ENCODE measurements at regions not wholly inside any gene's neighbourhood (a gene's known extent, or its start where the extent isn't known, plus 50 kb on each side); places are given as distances from the start of the nearest gene placed in this dataset.

DNA sequence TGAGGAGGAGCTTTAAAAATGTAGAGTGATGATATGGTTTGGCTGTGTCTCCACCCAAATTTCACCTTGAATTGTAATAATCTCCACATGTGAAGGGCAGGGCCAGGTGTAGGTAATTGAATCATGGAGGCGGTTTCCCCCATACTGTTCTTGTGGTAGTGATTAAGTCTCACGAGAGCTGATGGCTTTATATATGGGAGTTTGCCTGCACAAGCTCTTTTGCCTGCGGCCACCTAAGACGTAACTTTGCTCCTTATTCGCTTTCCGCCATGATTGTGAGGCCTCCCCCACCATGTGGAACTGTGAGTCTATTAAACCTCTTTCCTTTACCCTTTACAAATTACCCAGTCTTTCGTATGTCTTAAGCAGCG lies 332.0 kb downstream of the RAPGEF2 start:
- in situ Hi-C loops (cut with MboI; ENCODE audit: low pct_unique_long_range_greater_than_20kb, low sequenced_read_pairs) = loop anchor here (25.0 kb wide), 1 partner anchor 573 kb away; no protein-coding TSS in a partner anchor
- DNase-seq = no peak

DNA sequence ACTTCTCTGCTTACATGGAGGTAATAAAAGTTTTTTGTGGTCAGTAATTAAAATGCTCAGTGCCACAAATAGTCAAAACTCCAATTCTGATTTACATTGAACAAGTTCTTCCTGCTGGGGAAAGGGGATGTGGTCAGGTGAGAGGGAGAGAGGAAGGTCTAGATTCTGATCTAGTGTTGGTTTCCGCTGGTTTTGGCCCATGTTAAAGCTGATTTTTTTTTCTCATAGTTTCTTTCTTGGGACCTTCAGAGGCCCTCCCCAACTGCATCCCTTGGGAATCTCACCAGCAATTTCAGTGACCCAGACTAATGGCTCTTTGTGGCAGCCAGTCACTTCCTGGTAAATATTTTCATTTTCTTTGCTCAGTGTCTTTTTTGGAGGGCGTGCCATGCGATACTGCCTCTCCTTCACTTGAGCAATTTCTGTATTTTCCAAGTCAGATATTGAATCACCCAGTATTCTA lies 332.7 kb downstream of the RAPGEF2 start:
- in situ Hi-C loops (cut with MboI; ENCODE audit: low pct_unique_long_range_greater_than_20kb, low sequenced_read_pairs) = loop anchor here (25.0 kb wide), 1 partner anchor 573 kb away; no protein-coding TSS in a partner anchor
- peak; percentile 70 for DNase-seq

DNA sequence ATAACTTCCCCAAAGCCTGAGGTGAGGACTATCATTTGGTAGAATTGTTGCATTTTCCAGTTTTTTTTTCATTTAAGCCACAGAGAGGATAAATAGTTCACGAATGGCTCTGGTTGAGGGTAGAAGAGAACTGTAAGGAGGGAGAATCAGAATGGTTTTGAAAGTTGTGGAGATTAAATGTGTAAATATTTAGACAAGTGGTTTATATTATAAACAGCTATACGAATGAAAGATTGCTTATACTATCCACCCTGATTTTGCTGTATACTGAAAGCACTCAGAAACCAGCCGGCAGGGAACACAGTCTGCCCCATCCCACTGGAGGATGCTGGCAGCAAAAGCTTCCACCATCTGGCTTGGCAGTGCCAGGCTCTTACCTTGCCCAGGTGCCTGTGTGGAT lies 341.1 kb downstream of the RAPGEF2 start:
- DNase-seq = no peak
- in situ Hi-C loops (cut with MboI; ENCODE audit: low pct_unique_long_range_greater_than_20kb, low sequenced_read_pairs) = loop anchor here (25.0 kb wide), 1 partner anchor 582 kb away; no protein-coding TSS in a partner anchor

DNA sequence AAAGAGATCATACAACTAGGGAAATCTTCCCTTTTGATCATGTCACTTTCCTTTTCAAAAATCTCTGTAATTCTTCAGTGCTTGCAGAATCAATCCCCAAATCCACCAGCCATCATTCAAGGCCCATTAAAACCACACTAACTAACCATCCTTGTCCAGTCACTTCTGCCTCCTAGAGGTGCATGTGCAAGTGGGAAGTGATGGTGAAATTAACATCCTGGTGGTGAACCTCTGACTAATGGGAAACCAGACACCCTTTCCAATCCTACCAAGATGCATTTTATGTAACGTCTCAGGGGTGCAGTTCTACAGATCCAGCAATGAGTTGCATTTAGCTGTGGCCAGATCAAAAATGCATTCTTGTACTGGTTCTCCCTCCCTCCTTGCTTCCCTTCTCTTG lies 341.8 kb downstream of the RAPGEF2 start:
- DNase-seq = no peak
- in situ Hi-C loops (cut with MboI; ENCODE audit: low pct_unique_long_range_greater_than_20kb, low sequenced_read_pairs) = loop anchor here (25.0 kb wide), 1 partner anchor 582 kb away; no protein-coding TSS in a partner anchor

DNA sequence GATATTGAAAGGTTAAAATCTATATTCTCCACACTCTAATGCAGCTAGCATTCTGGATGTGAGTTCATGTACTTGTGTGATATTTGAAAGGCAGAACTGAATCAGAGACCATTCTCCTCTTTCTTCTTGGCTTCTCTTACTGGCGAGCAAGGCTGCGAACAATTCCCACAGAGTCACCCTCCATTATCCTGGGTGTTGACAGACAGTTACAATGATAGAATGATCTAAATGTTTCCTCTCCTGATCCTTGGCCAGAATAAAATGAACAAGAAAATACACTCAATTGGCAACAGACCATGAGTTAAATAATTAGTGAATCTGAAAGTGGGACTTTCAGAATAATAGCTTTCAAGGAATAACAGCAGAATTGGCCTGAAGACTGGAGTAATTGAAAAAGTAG lies 342.8 kb downstream of the RAPGEF2 start:
- in situ Hi-C loops (cut with MboI; ENCODE audit: low pct_unique_long_range_greater_than_20kb, low sequenced_read_pairs) = loop anchor here (25.0 kb wide), 1 partner anchor 583 kb away; no protein-coding TSS in a partner anchor
- DNase-seq = no peak

DNA sequence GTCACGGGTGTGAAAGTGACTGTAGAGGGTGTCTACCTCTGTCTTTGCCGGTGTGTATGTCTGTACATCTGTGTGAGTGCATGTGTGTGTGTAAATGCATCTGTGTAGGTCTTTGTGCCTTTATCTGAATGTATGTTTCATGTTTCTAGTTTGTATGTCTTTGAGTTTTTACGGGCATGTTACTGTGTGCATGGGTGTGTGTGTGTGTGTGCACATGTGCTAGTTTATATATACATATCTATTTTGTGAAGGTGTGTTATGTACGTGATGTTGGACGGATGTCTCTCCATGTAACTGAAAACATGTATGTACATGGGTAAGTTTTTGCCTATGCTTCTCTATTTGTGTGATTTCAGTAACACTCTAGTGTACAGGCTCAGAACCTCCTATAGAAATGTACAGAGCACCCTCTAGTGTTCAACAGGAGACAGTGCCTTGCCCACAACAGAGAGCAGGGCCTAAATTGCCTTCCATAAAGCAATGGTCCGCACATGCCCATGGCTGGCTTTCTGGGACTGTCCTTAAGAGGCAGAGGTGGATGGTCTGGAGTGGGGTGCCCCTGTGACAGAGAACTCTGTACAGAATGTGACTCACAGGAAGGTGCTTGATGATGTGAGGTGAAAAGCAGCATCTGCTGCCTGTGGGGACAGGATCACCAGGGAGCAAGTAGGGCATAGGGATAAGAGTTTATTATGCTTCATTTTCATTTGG lies 343.5 kb downstream of the RAPGEF2 start:
- in situ Hi-C loops (cut with MboI; ENCODE audit: low pct_unique_long_range_greater_than_20kb, low sequenced_read_pairs) = loop anchor here (25.0 kb wide), 1 partner anchor 584 kb away; no protein-coding TSS in a partner anchor
- peak; percentile 66 for DNase-seq

DNA sequence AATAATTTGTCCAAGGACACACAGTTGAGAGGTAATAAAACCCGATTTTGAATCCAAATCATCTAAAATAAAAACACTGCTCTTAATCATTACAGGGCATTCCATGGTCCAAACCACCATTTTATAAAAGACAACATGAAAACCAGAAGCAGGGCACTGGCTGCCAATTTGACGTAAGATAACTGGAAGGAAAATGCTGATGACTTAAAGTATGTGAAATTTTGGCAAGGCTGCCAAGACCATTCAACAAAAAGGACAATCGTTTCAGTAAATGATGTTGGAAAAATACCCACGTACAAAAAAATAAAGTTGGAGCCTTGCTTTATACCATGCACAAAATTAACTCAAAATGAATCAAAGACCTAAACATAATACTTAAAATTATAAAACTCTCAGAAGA lies 344.4 kb downstream of the RAPGEF2 start:
- in situ Hi-C loops (cut with MboI; ENCODE audit: low pct_unique_long_range_greater_than_20kb, low sequenced_read_pairs) = loop anchor here (25.0 kb wide), 1 partner anchor 585 kb away; no protein-coding TSS in a partner anchor
- no peak for DNase-seq

DNA sequence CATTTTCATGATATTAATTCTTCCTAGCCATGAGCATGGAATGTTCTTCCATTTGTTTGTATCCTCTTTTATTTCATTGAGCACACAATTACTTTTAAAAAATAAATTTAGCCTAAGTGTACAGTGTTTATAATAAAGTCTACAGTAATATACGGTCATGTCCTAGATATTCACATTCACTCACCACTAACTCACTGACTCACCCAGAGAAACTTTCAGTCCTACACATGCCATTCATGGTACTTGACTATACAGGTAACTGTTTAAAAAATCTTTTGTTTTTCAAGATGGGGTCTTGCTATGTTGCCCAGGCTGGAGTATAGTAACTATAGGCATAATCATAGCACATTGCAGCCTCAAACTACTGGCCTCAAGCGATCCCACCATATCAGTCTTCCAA lies 348.1 kb downstream of the RAPGEF2 start:
- in situ Hi-C loops (cut with MboI; ENCODE audit: low pct_unique_long_range_greater_than_20kb, low sequenced_read_pairs) = no loop called here
- DNase-seq = no peak

DNA sequence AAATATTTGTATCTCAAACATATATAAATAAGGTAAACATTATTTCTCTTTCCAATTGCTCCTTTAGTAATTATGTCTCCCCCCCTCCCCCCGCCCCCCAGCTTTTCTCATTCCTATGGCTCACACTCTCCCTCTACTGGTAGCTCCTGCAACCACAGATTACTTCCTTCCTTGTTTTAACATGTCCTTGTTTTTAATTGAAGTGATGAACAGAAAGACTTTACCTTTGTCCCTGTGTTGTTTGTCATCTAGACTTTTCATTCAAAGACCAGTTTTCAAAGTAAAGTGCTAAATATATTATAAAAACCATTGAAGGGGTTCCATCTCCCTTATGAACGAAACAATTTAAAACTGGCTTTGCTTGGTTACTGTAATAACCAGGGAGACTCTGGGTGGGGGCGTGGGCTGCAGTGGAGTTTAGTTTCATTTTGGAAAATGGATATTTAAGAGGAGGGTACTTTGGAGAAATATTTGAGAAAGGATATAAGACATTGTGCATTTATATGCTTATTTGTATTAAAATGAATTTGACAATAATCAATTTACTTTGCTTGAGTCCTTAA lies 352.9 kb downstream of the RAPGEF2 start:
- DNase-seq = peak; percentile 63
- in situ Hi-C loops (cut with MboI; ENCODE audit: low pct_unique_long_range_greater_than_20kb, low sequenced_read_pairs) = no loop called here

DNA sequence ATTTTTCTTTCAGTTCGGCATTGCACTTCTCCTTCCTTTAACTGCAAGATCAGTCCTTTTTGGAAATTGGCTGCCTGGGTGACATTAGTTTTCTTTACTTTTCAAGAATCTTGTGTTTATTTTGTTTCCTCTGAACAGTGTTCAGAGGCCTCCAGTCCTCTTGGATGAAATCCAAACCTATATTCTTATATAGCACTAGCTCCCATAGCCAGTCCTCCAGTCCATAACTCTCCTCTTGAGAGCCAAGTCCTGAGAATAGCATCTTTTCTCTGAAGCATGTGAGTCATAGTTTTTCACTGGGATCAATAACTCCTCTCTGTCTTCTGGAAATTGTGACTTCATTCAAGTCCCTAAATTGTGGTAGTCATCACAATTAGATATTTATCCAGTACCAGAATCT lies 357.5 kb downstream of the RAPGEF2 start:
- DNase-seq = no peak
- in situ Hi-C loops (cut with MboI; ENCODE audit: low pct_unique_long_range_greater_than_20kb, low sequenced_read_pairs) = no loop called here

DNA sequence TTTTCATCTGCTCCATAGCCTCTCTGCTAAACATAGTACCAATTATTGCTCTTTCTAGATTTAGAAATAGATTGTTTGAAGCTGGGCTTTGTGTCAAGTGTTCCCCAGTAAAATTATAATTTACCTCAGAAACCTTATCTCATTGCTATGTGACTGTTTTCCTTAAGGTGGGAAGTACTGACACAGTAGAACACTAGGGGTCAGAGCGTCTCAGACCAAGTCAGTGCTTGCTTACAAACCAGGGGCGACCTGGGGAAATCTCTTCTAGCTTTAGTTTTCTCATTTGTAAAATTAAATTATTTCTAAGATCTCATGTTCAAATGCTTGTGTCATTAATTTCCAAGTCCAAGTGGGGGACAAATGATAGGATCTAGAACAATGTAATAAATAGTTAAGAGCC lies 360.4 kb downstream of the RAPGEF2 start:
- DNase-seq = no peak
- in situ Hi-C loops (cut with MboI; ENCODE audit: low pct_unique_long_range_greater_than_20kb, low sequenced_read_pairs) = no loop called here

DNA sequence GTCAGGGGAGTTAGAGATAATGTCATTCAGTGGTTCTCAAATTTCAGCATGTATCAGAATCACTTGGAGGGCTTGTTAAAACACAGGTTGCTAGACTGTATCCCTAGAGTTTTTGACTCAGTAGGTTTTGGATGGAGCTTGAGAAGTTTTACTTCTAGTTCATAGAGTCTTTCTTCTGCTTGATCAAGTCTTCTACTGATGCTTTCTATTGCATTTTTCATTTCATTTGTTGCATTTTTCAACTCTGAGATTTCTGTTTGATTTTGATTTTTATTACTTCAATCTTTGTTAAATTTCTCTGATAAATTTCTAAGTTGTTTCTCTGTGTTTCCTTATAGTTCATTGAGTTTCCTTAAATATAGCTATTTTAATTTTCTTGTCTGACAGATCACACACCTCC lies 361.4 kb downstream of the RAPGEF2 start:
- no peak for DNase-seq
- in situ Hi-C loops (cut with MboI; ENCODE audit: low pct_unique_long_range_greater_than_20kb, low sequenced_read_pairs) = no loop called here

DNA sequence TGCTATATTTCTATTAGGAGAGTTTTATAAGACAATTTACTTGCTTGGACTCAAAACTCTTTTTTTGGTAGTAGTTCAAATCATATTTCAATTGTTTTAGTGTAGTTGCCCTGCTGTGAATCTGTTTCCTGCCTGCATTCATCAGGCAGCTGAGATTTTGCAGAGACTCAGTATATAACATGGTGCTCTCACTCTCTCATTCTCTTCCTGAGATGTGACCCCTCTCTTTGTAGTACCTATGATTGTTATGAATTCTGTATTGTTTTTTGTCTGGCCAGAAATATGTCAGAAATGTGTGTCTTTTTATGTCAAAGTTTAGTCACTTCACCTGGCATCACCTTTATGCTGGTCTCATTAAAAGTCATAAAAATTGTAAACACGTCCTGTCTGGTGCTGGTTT lies 374.0 kb downstream of the RAPGEF2 start:
- in situ Hi-C loops (cut with MboI; ENCODE audit: low pct_unique_long_range_greater_than_20kb, low sequenced_read_pairs) = no loop called here
- no peak for DNase-seq

DNA sequence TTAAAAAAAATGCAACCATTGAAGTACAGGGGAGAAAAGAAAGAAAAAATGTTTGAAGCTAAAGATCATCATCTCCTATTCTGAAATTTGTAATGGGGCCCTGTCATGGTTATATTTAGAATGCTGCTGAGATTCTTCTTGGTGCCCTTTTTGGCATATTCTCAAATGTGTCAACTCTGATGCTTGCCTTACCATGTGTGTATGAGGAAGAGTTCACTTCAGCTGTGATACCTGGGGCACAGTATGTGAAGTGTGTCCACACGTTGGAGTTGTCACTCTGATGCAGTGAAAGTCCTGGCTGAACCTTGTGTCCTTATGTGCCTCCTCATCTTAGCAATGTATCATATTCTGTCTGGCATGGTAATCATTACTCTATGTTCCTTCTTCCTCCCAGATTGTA lies 377.9 kb downstream of the RAPGEF2 start:
- DNase-seq = no peak
- in situ Hi-C loops (cut with MboI; ENCODE audit: low pct_unique_long_range_greater_than_20kb, low sequenced_read_pairs) = no loop called here

DNA sequence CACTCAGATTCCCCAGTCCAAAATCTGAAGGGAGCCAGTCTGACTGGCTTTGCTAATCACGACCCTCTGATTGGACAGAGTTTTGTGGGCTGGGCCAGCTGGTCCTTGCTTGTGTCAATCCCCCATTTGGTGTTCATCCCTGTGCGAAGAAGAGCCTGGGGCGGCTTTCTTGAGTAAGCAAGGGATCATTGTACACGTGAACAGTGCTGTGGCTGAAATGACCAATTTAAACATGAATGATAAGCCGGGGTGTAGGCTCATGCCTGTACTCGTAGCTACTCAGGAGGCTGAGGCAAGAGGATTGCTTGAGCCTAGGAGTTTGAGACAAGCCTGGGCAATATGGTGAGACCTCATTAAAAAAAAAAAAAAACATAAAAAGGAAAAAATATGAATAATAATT lies 379.1 kb downstream of the RAPGEF2 start:
- in situ Hi-C loops (cut with MboI; ENCODE audit: low pct_unique_long_range_greater_than_20kb, low sequenced_read_pairs) = no loop called here
- DNase-seq = no peak

DNA sequence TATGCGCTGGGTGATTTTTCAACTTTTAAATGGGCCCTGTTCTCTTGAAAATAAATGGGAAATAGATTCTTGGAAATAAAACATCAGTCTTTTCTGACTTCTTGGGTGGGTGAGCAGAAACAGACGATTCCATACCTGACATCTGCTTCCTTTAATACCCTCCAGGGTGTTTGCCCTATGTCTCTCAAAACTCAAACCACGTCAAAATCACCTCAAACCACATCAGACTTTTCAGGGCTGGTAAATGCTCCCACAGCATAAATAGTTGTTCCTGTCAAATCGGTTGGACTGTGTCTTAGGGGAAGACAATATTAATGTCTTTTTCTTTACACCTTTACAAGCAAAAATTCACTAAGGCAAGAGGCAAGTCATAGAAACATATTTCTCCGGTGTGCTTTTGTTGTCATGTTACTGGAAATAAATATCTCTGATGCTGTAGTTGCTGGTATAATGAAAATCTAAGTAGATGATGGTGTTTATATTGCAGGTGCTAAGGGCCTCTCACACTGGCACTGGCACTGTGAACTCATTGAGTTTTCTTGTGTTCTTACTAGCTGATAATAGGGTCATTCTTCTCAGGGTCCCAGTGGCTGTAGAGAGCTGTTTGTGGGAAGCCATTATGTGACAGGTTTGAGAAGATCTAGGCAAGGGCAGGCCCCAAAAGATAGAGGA lies 380.4 kb downstream of the RAPGEF2 start:
- in situ Hi-C loops (cut with MboI; ENCODE audit: low pct_unique_long_range_greater_than_20kb, low sequenced_read_pairs) = no loop called here
- no peak for DNase-seq

DNA sequence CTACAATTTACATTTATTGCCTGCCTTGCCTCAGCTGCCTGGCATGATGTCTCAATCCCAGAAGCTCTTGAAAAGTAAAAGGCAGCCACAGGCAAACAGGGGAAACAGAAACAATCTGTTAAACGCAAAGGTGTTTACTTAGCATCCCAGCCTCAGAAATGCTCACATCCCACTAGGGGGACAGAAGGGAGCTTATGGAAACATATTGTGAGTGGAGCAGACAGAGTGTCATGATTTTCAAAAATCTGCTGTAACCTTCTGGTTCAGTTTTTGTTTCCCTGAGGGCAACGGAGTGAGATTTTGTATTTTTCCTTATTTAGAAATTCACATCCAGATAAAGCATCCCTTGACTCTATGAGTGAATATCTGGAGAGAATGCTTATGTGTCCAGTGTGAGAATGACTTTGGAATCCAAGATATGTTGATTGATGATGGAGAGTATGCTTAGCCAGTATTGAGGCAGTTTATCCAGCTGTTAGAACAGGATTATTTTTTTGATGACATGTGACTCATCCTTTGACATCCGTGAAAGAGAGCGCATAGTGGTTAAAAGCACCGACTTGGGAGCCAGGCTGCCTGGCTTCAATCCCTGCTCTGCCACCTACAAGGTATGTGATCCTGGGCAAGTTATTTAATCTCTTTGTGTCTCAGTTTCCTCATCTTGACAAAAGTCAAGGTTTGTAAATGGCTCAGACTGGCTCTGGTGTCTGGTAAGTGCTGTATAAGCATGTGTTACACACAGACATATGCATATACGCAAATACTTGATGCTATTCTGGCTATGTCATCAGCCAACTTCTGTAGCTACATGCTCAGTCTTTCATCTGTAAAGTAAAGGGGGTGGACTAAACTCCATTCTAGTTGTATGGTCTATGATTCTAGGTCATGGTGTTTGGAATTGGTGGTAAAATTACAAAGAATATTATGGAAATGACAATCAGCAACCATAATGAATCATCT lies 381.2 kb downstream of the RAPGEF2 start:
- in situ Hi-C loops (cut with MboI; ENCODE audit: low pct_unique_long_range_greater_than_20kb, low sequenced_read_pairs) = no loop called here
- DNase-seq = no peak

DNA sequence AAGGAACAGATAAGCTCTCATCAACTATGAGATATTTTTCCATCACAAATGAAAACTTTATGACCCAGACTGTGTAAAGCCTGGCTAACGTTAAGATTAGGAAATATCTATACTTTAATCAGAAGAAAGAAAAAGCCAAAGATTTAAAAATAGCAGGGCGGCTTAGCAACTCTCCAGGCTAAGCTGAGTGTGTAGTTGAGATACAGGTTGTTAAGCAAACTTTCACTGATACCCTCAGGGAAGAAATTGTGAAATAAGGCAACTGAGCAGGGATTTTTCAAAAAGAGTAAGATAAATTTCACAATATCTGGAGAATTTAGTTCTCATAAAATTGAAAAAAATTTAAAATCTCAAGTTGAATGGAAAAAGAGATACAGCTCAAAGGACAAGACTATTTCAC lies 382.0 kb downstream of the RAPGEF2 start:
- no peak for DNase-seq
- in situ Hi-C loops (cut with MboI; ENCODE audit: low pct_unique_long_range_greater_than_20kb, low sequenced_read_pairs) = no loop called here

DNA sequence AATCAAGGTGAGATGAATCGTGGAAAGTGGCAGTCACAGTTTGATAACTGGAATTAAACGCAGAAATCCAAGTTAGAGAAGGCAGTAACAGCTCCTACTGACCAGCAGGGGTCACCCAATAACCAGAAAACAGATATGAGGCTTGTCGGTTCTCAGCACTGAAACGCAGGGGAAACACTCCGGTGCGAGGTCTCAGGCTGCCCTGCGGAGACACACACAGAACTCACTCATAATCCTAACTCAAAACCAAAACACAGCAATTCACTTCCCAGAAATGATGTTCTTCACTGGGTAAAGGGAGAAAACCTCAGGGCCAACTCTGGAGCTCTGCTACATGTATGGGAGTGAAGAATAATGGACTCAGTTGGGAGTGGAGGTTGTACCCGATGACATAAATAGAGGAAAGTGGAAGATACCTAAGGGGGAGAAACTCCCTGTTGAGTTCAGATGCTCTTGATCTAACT lies 384.4 kb downstream of the RAPGEF2 start:
- in situ Hi-C loops (cut with MboI; ENCODE audit: low pct_unique_long_range_greater_than_20kb, low sequenced_read_pairs) = no loop called here
- DNase-seq = peak; percentile 61

Measured in KBM-7 (cell line).